Sciatic nerve (tissue), 2 donors: ENCODE measurements at regions not wholly inside any gene's neighbourhood (a gene's known extent, or its start where the extent isn't known, plus 50 kb on each side); places are given as distances from the start of the nearest gene placed in this dataset.

ENCODE experiments used
- ATAC-seq: fragments of 200-7000 bp; cut with Tn5 transposase; one replicate; pipeline ENCODE4 v1.9.1; 2020; ENCODE audit warnings: mild to moderate bottlenecking, moderate library complexity
- DNase-seq: peaks from one replicate; pipeline ENCODE4 v3.0.0-alpha.2; 2020; ENCODE audit warnings: low spot score
- intact Hi-C: fragments of 100-400 bp; cut with DNase I; formaldehyde crosslinking; loops from one replicate; pipeline ENCODE4 v1.14.2; 2022
- donor health status: DM: no; HTN: no; CAD: no.
- donor health status: DM: no; HTN: no; CAD: no.

DNA sequence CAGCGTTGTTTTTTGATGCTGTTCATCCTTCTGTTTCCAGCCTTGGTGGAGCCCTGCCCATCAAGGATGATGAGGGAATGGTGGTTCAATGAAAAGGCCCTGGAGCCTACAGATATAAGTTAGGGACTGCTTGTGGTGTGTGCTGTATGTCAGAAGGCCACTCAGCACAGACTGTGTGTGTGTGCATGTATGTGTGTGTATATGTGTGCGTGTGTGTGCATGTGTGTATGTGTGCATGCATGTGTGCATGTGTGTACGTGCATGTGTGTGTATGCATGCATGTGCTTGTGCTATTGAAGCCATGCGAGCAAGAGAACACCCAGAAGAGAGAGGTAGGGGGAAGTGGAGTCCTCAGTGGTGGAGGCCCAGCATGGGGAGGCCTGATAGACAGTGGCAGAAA is 304.9 kb downstream of the CYP26B1 start:
- ATAC-seq = no peak
- no peak for DNase-seq
- intact Hi-C loops = no loop called here

DNA sequence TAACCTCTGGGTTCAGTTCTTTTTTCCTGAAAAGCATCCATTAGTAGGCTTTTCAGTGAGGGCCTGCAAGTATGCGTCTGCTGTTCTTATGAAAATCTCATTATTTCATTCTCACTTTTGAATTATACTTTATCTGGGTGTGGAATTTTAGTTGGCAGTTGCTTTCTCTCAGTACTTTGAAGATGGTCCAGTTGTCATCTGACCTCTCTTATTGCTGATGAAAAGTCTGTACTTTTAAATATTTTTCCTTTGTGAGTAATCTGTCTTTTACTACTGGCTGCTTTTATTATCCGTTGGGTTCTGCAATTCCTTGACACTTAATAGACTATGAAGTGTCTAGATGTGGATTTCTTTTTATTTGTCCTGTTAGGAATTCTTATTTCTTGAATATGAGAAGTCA is 307.8 kb downstream of the CYP26B1 start:
- DNase-seq (no peak), ATAC-seq (no peak)
- intact Hi-C loops = no loop called here

DNA sequence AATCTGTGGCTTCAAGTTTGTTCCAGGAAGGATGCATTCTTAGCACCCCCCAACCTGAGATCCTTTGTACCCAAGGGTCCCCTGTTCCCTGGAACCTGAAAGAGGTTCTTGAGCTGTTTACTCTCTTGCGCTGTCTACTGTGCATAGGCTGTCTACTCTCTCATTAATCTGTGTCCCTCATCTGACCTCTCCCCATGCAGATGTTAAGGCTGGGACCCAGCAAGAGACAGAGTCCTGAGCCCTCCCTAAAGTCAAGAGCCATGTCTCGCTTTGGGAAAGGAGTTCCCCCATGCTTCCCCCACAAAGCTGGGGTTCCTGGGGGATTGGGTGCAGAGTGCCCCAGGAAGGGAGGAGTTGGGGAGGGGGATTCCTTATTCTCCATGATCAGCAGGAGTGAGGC is 312.9 kb downstream of the CYP26B1 start:
- ATAC-seq (peak; percentile 35), DNase-seq (no peak)
- intact Hi-C loops = no loop called here

DNA sequence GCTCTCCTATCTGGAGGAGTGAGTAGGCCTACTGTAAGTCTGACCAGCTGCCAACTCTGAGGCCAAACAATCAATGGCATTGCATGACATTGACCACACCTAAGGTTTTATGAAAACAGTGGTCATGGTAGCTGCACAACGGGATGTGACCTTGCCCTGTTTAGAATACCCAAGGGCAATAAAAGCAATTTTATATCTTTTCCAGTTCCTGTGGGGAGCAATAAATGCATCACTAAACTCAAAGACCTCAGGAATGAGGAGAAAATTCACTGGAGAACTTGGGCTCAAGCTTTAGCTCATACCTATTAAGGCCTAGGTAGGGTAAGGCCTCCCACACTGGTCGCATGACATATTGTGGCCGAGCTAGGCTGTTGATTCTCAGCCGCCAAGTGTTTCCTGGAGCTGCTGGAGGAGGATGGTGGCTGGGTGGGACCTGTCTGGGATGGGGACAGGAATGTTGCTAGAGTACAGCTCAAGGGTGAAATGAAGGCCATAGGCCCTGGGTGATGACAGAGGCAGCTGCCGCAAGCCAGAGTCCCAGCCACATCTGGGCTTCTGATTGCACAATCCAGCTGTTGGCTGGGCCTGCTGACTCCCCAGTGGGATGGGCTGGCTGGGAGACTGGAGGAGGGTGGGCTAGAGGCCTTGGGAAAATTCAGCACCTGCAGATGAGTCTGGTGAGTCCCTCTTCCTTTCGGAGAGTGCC is 313.7 kb downstream of the CYP26B1 start:
- DNase-seq (peak; percentile 71), ATAC-seq (peak; percentile 96)
- intact Hi-C loops = no loop called here

DNA sequence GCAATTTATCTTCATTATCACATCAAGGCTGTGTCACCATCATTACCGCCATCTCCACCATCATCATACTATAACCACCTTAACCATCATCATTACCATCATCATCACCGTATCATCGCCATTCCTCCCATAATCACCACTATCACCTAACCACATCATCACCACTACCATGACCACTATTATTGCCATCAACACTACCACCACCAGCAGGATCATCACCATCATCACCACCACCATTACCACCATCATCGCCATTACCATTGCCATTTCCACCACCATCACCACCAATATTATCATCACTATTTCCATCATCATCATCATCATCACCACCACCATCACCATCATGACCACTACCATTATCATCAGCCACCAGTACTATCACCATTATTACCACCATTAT is 314.4 kb downstream of the CYP26B1 start:
- intact Hi-C loops = no loop called here
- ATAC-seq = no peak
- no peak for DNase-seq

DNA sequence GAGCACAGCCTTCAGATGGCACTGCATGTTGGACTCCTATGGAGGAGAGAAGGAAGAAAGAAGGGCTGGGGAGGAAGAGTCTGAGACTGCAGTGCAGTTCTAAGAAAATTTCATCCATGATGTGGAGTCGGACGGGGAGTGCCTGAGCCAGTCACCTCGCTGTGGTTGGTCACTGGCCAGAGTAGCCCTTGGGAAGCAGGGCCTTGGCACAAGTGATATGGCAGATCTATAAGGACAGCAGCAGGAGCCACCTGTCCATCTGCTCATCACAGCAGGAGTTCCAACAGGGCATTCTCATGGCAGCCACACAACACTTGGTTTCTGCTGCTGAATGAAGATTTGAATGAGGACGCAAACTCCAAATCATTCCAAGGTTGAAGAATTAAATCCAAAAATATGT is 314.8 kb downstream of the CYP26B1 start:
- DNase-seq (no peak), ATAC-seq (no peak)
- intact Hi-C loops = no loop called here

DNA sequence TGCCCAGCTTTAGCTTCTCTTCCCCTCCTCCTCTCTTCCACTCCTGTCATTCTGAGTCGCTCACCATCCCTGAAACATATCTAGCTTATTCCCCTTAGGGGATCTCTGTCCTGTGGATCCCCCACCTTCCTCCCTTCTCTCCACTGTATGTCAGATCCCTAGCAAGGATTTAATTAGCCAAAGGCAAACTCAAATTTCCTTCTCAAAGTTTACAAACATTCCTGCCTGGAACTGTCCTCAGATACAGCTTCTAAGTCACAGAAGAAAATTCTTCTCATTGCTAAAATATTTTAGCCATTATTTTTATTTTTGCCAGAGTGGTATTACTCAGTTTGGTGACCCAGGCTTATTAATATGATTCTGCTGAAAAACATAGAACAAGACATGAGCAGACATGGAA is 315.3 kb downstream of the CYP26B1 start:
- no peak for DNase-seq
- ATAC-seq = no peak
- intact Hi-C loops = no loop called here

DNA sequence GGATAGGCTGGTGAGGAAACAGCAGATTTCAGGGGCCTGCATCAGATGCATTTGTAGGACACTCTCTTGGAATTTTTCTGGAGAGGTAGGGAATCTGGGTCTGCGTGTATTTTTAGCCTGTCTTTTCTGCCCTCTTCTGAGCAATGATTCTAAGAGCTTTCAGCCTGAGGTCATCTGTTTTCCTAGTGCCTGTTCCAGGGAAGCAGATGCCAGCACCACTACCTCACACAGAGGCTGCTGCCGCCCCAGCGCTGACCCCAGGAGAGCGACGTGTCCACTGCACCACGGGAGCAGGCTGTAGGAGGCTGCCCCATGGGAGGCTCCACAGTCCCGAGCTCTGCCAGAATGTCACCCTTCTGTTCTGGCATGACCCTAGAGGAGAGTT is 316.5 kb downstream of the CYP26B1 start:
- intact Hi-C loops = no loop called here
- ATAC-seq (peak; percentile 52), DNase-seq (no peak)

DNA sequence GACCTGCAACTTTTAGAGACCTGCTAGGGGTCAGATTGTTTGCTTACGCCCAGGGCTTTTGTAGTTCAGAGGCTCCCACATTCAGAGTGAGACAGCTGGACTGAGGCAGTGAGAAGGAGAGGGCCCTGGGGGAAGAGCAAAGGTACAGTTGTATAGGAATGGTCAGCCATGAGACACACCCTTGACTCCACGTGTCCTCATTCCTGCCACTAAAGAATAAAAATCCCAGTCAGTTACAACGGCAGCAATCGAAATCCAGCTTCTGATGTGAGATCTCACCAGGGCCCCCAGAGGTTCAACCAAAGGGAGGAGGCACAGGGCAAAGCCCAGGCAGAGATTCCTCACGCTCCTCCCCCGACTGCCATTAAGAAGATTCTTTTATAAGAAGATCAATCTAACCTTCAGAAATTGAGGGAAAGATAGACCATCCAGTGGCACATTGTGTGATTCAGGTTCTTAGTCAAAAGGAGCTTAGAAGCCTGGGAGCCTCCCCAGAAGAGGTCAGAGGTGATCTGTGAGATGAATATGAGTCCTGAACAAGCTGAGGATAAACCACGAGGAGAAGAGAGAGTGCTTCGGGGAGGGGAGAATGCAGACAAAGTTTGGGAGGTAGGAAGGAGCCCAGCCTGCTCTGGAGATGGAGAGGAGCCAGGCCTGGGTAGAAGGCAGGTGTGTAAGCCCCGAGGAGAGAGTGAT is 317.0 kb downstream of the CYP26B1 start:
- intact Hi-C loops = no loop called here
- no peak for ATAC-seq
- no peak for DNase-seq

DNA sequence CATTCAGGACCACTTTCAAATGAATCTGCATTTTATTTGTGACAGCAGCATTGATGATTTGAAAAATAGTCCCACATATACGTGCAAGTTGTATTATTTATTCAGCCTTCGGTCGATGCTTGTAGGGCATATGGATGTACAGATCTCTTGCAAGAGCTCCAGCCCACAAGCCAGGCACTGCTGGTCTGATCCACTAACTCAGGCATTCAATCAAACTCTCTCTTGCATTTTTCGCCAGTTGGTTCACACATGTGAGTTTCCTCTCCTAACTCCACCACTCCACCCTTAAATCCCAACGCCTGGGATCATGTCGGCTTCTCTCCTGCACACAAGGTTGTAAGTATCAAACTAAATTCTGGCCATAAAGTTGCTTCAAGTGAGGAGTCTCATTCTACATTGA is 318.7 kb downstream of the CYP26B1 start:
- no peak for ATAC-seq
- intact Hi-C loops = no loop called here
- no peak for DNase-seq

DNA sequence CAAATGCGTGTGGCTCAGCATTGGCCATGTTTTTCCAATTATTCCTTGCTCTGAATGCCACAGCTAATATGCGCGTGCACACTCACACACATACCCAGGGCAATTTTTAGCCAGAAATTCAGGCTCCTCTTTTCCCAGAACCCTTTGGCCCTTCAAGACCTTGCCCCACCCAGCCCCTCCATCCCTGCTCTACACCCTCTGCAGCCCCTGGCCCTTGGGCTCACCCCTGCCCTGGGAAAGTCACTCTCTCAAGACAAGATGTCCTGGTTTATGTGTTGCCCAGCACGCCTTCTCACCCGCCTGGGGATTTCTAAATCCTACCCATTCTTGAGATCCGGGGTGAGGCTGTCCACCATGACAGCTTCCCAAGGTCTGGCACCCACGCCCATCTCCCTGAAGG is 319.7 kb downstream of the CYP26B1 start:
- ATAC-seq = no peak
- intact Hi-C loops = no loop called here
- DNase-seq = no peak

DNA sequence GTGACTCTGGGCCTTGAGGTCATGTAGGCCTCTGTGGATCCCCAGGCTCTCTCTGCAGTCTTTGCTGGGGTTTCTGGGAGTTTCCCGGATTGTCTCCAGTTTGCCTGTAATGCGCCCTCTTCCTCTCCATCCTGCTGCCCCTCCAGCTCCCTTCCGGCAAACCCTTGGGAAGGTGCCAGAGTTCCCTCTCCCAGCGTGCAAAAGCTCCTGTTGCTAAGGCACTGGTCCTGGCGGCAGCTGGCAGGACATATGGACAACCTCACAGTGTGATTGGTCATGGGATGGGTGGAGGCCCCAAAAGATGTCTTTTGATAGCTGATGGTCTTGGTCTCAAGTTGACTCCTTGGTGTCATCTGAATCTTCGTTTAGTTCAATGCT is 320.1 kb downstream of the CYP26B1 start:
- intact Hi-C loops = no loop called here
- DNase-seq (no peak), ATAC-seq (no peak)

DNA sequence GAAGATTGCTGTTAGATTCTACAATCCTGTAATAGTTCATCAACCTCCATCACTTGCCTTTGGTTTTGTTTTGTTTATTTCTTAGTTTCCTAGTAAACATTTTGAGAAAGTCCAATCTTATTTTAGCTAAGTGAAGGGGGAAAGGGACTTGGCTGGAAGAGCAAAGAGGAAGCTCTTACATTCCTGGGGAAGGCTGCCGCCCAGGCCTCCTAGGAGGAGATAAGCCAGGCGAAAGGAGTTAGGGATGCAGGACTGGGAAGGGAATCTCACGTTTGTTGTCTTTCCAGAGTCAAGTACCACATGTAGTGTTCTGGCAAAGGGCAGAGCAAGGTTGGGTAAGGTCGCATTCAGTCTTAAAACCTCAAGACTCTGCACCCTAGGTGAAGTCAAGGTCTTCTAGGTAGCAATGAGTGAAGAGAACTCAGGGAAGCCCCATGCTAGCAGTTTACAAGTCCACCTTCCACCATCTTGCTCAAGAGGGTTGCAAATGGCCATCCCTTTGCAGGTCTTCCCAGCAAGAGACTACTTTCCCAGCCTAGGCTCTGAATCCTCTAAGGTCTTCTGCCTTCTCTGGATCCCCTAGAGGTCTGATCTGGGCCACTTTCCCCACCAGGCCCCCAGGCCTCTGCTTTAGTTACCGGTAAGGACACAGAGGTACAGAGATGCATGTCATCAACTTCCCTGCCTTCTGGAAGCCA is 320.7 kb downstream of the CYP26B1 start:
- no peak for ATAC-seq
- no peak for DNase-seq
- intact Hi-C loops = no loop called here

DNA sequence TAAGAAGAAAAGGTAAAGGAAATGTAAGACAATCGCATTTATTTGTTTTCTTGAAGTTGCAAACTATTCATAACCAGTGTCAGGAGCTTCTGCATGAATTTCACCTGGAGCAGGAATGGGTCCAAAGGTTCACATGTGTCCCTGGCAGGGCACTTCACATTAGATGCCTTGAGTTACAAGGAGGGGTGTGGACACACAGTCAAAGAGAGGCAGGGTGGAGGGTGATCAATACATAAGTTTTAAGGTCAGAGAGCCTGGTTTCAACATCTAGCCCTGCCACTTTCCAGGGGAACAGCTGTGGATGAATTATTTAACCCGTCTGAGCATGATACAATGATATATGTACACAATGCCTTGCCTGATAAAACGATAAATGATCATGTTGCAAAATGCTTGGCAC is 321.4 kb downstream of the CYP26B1 start:
- DNase-seq = no peak
- intact Hi-C loops = no loop called here
- no peak for ATAC-seq

DNA sequence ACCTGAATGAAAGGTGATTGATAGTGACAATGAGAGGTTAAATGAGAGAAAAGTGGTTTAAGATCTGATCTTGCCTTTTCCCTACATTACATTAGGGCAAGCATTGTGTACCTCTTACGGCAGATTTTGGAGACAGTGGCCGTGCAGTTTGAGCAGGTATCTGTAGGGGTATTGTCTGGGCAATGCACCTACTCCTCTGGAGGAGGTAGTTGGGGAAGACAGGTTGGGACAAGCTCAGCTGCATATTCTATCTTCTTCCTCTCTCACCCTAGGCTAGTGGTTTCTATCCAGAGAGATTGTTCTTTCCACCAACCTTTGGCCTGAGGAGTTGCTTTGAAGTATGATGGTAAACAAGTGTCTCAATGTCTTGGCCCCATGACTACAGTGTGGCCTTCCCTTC is 323.2 kb downstream of the CYP26B1 start:
- DNase-seq = no peak
- intact Hi-C loops = no loop called here
- ATAC-seq = no peak

DNA sequence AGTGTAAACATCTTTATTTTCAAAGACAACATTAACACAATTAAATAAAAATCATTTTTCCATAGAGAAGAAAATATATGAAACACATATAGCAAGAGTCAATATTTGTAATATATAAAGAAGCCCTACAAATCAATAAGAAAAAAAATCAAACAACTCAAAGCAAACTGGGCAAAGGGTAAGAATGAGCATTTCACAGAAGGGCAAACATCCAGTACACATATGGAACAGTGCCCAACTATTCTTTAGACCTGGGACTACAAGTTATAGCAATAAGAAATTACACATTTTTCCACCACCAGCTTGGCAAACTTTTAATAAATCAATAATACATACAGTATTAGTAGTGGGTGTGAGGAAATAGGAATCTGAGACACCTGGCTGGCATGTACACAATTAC is 324.1 kb downstream of the CYP26B1 start:
- intact Hi-C loops = no loop called here
- no peak for ATAC-seq
- no peak for DNase-seq

DNA sequence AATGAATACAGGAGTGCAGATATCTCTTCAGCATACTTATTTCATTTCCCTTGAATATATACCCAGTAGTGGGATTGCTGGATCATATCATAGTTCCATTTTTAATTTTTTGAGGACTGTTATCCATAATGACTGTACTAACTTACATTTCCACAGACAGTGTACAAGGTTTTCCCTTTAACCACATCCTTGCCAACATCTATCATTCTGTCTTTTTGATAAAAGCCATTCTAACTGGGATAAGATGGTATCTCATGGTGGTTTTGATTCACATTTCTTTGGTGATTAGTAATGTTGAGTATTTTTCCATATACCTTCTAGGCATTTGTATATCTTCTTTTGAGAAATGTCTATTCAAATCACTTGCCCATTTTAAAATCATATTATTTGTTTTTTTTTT is 325.2 kb downstream of the CYP26B1 start:
- intact Hi-C loops = no loop called here

DNA sequence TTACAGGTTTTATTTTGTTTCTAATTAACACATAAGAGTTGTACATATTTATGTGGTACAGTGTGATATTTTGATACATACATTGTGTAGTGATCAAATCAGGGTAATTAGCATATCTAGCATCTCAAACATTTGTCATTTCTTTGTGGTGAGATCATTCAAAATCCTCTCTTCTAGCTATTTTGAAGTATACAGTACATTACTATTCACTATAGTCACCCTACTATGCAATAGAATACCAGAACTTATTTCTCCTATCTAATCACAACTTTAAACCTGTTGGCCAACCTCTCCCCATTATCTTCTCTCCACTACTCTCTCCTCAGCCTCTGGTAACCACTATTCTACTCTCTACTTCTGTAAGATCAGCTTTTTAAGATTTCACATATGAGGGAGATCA is 325.8 kb downstream of the CYP26B1 start:
- intact Hi-C loops = no loop called here
- DNase-seq (no peak), ATAC-seq (no peak)

More for the DNA sequence above, 325.2 kb downstream of the CYP26B1 start:
- no peak for DNase-seq
- no peak for ATAC-seq

DNA sequence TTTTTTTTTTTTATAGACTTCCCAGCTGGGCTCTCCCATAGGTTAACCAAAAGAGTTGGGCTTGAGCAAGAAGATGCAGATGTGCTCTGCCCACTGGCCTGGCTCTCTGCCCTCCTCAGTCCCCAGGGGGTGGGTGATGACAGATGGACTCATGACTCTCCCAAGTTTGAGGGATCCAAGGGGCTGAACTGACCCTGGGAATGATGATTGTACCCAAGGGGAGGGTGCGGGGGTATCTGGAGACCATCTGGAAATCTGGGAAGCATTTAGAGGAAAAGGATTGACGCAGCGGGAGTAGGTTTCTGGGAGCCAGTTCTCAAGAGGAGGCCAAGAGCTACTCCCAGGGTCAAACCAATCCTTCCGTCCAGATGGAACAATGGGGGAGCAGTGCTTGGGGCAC is 330.8 kb downstream of the CYP26B1 start:
- intact Hi-C loops = no loop called here
- DNase-seq = no peak
- ATAC-seq = no peak

DNA sequence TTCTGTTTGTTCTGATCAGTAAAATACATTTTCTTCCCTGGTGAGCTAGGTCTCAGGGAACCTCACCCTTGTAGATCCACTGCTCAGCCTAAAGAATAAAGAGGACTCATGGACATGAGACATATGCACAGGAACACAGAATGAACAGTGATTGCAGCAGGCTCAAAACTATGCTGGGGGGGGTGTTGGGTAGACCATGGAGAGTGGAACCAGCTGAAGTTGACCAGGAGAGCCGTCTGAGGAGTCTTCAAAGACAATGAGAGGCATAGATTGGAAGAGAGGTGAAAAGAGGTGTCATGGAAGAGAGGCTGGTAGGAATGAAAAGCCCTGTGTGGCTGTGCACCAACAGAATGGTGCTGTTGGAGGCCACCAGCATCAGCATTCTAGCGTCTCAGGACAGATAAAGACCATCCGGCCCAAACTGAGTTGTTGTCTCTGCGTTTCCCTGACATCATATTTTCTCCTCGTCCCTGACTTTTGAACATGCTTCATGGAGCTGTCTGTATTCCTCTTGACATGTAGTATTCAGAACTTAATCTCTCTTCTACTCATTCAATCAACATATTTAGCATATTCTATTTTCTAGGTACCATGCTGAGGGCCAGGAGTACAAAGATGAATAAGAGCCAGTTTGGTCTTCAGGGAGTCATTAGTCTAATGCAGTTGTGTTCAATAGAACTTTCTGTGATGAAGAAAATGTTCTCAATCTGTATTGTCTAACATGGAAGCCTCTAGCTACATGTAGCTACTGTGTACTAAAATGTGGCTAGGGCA is 331.8 kb downstream of the CYP26B1 start:
- intact Hi-C loops = no loop called here
- no peak for DNase-seq
- ATAC-seq = no peak
